ENCODE measurements at regions not wholly inside any gene's neighbourhood (a gene's known extent, or its start where the extent isn't known, plus 50 kb on each side); places are given as distances from the start of the nearest gene placed in this dataset.

DNA sequence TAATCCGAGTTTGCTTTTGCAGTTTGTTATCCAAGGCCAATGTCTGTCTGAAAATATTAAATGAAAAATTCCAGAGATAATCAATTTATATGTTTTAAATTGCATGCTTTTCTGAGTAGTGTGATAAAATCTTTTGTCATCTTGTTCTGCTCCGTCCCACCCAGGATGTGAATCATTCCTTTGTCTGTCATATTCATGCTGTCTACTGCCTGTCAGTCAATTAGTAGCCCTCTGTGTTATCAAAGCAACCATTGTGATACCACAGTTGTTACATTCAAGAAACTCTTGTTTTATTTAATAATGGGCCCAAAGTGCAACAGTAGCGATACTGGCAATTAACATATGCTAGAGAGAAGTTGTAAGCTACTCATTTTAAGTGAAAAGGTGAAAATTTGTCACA is 819.3 kb downstream of the BRINP3 start:
- Histone ChIP-seq H3K4me1 (ENCODE audit: insufficient read depth, low read length) (peaks cover 5% of the 10 kb centered on the region), H3K9me3 (ENCODE audit: low read length) (no peaks in the 10 kb centered on the region), H2AFZ (ENCODE audit: low read depth, low read length) (no peak overlapping the region), H3K27me3 (ENCODE audit: insufficient read depth, low read length) (no peaks in the 10 kb centered on the region), H3K4me3 (ENCODE audit: low read length) (no peak overlapping the region), H3K36me3 (ENCODE audit: insufficient read depth, low read length) (no peaks in the 10 kb centered on the region)

- no peaks in the 10 kb centered on the region for H3K36me3 ChIP-seq (ENCODE audit: insufficient read depth, low read length)
- no peak overlapping the region for H2AFZ ChIP-seq (ENCODE audit: low read depth, low read length)
- H3K4me3 ChIP-seq (ENCODE audit: low read length), result no peak overlapping the region
- no peaks in the 10 kb centered on the region for H3K27me3 ChIP-seq (ENCODE audit: insufficient read depth, low read length)
- peaks cover 5% of the 10 kb centered on the region for H3K4me1 ChIP-seq (ENCODE audit: insufficient read depth, low read length)
- H3K9me3 ChIP-seq (ENCODE audit: low read length), result no peaks in the 10 kb centered on the region
Measured at GRCh38 chr1:189659731-189660130, 817.9 kb downstream of the BRINP3 start.

DNA sequence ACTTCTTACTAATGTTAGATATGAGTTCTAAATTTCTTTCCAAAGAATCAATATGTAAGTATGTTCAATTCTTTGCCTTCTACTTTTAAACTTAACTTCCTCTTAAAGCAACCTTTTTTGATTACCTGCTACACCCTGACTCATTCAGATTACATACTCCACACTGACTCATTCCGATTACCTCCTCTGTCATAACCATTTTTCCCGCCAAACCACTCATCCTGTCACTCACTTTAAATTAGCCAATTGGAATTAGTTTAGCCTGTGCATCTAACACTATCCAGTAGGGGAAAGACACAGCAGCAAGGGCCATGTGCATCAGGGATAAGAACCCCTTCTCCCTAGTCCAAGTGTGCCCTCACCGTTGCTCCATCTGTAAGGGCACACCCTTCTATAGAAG is 815.5 kb downstream of the BRINP3 start:
- H3K36me3 ChIP-seq (ENCODE audit: insufficient read depth, low read length), result no peaks in the 10 kb centered on the region
- H2AFZ ChIP-seq (ENCODE audit: low read depth, low read length), result no peak overlapping the region
- H3K9me3 ChIP-seq (ENCODE audit: low read length), result no peaks in the 10 kb centered on the region
- H3K4me3 ChIP-seq (ENCODE audit: low read length), result no peak overlapping the region
- H3K27me3 ChIP-seq (ENCODE audit: insufficient read depth, low read length), result no peaks in the 10 kb centered on the region
- peaks cover 5% of the 10 kb centered on the region for H3K4me1 ChIP-seq (ENCODE audit: insufficient read depth, low read length)

- Histone ChIP-seq H3K4me1 (ENCODE audit: insufficient read depth, low read length) (no peaks in the 10 kb centered on the region), H2AFZ (ENCODE audit: low read depth, low read length) (no peak overlapping the region), H3K9me3 (ENCODE audit: low read length) (no peaks in the 10 kb centered on the region), H3K36me3 (ENCODE audit: insufficient read depth, low read length) (no peaks in the 10 kb centered on the region), H3K27me3 (ENCODE audit: insufficient read depth, low read length) (no peaks in the 10 kb centered on the region), H3K4me3 (ENCODE audit: low read length) (no peak overlapping the region)
Measured at GRCh38 chr1:189669846-189670245, 807.8 kb downstream of the BRINP3 start.

DNA sequence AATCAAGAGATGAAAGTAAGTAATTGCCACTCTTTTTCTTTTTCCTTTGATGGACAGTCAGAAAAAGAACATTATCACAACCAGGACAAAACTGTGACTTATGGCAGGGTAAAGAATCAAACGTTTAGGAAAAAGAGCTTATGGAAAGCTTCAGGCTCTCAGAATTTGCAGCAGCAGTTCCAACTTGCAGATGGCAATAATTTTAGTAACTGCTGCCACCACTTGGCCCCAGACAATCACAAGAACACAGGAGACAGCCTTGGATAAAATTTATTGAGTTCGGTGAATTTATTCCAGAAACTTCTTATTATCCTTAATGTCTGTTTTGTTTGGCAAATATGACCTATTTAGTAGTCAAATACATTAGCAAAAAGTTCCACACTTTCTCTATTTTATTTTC is 804.4 kb downstream of the BRINP3 start:
- no peaks in the 10 kb centered on the region for H3K27me3 ChIP-seq (ENCODE audit: insufficient read depth, low read length)
- no peak overlapping the region for H3K4me3 ChIP-seq (ENCODE audit: low read length)
- no peaks in the 10 kb centered on the region for H3K36me3 ChIP-seq (ENCODE audit: insufficient read depth, low read length)
- H2AFZ ChIP-seq (ENCODE audit: low read depth, low read length), result no peak overlapping the region
- no peaks in the 10 kb centered on the region for H3K9me3 ChIP-seq (ENCODE audit: low read length)
- no peaks in the 10 kb centered on the region for H3K4me1 ChIP-seq (ENCODE audit: insufficient read depth, low read length)

DNA sequence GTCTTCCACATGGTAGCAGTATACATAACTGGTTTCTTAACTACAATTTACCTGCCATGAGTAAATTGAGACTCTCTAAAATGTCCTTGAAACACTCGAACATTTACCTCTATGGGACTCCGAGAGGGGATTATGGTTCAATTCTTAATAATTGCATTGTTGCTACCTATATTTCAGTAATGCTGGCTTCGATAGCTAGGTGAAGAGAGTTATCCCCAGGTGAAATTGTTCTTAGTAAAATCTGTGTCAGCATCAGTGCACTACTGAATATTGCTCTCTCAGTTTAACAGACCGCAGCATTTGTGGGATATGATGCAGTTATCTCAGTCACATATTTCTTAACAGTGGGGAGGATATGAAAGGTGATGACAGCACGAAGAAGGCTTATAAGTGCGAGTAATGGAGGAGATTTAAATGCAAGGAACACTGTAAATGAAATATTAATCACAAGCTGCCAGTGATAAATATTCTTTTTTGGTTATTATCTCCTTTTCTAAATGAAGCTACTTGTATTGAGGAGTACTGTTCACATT is 801.9 kb downstream of the BRINP3 start:
- Histone ChIP-seq H3K4me3 (ENCODE audit: low read length) (no peak overlapping the region), H3K36me3 (ENCODE audit: insufficient read depth, low read length) (no peaks in the 10 kb centered on the region), H3K4me1 (ENCODE audit: insufficient read depth, low read length) (no peaks in the 10 kb centered on the region), H3K27me3 (ENCODE audit: insufficient read depth, low read length) (no peaks in the 10 kb centered on the region), H2AFZ (ENCODE audit: low read depth, low read length) (no peak overlapping the region), H3K9me3 (ENCODE audit: low read length) (no peaks in the 10 kb centered on the region)

- Histone ChIP-seq H3K36me3 (ENCODE audit: insufficient read depth, low read length) (no peaks in the 10 kb centered on the region), H3K9me3 (ENCODE audit: low read length) (no peaks in the 10 kb centered on the region), H3K27me3 (ENCODE audit: insufficient read depth, low read length) (no peaks in the 10 kb centered on the region), H2AFZ (ENCODE audit: low read depth, low read length) (no peak overlapping the region), H3K4me3 (ENCODE audit: low read length) (no peak overlapping the region), H3K4me1 (ENCODE audit: insufficient read depth, low read length) (no peaks in the 10 kb centered on the region)
Measured at GRCh38 chr1:189678779-189679178, 798.9 kb downstream of the BRINP3 start.

GRCh38 chr1:189681252-189681919 is 796.3 kb downstream of the BRINP3 start:
- no peaks in the 10 kb centered on the region for H3K9me3 ChIP-seq (ENCODE audit: low read length)
- H3K4me1 ChIP-seq (ENCODE audit: insufficient read depth, low read length), result no peaks in the 10 kb centered on the region
- no peaks in the 10 kb centered on the region for H3K36me3 ChIP-seq (ENCODE audit: insufficient read depth, low read length)
- H3K4me3 ChIP-seq (ENCODE audit: low read length), result no peak overlapping the region
- no peaks in the 10 kb centered on the region for H3K27me3 ChIP-seq (ENCODE audit: insufficient read depth, low read length)
- no peak overlapping the region for H2AFZ ChIP-seq (ENCODE audit: low read depth, low read length)

DNA sequence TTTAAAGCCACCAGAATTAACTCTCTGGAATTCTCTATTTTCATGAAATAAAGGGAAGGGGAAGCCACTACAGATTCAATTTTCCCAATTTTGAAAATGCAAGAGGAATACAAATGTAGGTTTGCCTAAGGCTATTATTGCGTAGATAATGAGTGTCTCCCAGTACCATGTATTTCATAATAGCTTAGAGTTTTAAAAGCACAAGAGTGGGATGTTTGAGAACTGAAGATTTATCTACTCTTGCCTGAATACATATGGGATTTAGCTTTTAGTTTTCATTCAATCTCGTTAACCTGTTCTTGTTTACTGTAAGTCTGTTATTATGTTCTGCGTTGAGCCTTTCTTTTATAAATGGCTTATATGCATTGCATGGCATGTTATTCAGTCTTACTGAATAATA is 795.1 kb downstream of the BRINP3 start:
- no peak overlapping the region for H2AFZ ChIP-seq (ENCODE audit: low read depth, low read length)
- no peaks in the 10 kb centered on the region for H3K4me1 ChIP-seq (ENCODE audit: insufficient read depth, low read length)
- no peaks in the 10 kb centered on the region for H3K9me3 ChIP-seq (ENCODE audit: low read length)
- no peaks in the 10 kb centered on the region for H3K36me3 ChIP-seq (ENCODE audit: insufficient read depth, low read length)
- no peaks in the 10 kb centered on the region for H3K27me3 ChIP-seq (ENCODE audit: insufficient read depth, low read length)
- H3K4me3 ChIP-seq (ENCODE audit: low read length), result no peak overlapping the region

DNA sequence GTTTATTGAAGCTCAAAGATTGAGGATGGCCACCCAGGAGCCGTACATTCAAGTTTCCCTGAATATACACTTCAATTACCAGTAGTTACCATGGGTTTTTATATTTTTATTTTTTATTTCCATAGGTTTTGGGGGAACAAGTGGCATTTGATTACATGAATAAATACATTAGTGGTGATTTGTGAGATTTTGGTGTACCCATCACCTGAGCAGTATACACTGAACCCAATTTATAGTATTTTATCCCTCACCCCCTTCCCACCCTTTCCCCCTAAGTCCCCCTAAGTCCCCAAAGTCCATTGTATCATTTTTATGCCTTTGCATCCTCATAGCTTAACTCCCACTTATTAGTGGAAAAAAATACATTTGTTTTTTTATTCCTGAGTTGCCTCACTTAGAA is 791.4 kb downstream of the BRINP3 start:
- Histone ChIP-seq H3K27me3 (ENCODE audit: insufficient read depth, low read length) (no peaks in the 10 kb centered on the region), H3K36me3 (ENCODE audit: insufficient read depth, low read length) (no peaks in the 10 kb centered on the region), H3K9me3 (ENCODE audit: low read length) (no peaks in the 10 kb centered on the region), H3K4me1 (ENCODE audit: insufficient read depth, low read length) (no peaks in the 10 kb centered on the region), H2AFZ (ENCODE audit: low read depth, low read length) (no peak overlapping the region), H3K4me3 (ENCODE audit: low read length) (no peak overlapping the region)

DNA sequence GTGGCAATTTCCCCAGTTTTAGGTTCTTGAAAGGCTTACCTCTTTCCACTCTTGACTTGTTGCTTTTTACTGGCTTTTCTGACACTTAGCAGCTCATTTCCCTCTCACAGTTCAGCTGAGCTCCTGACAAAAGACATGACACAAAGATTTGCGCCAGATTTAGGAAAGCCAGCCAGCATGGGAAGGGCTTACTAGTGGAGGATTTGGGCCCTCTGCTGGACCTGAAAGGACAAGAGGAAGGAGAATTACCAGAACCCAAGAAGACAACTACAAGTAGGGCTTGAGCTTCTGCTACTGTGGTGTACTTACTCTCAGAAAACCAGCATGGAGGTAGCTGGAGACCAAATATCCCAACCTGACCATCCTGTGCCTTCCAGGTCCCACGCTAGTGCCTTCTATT is 784.5 kb downstream of the BRINP3 start:
- H2AFZ ChIP-seq (ENCODE audit: low read depth, low read length), result no peak overlapping the region
- no peaks in the 10 kb centered on the region for H3K4me1 ChIP-seq (ENCODE audit: insufficient read depth, low read length)
- no peak overlapping the region for H3K4me3 ChIP-seq (ENCODE audit: low read length)
- no peaks in the 10 kb centered on the region for H3K27me3 ChIP-seq (ENCODE audit: insufficient read depth, low read length)
- no peaks in the 10 kb centered on the region for H3K36me3 ChIP-seq (ENCODE audit: insufficient read depth, low read length)
- no peaks in the 10 kb centered on the region for H3K9me3 ChIP-seq (ENCODE audit: low read length)

GRCh38 chr1:189696297-189696696 is 781.4 kb downstream of the BRINP3 start:
- no peaks in the 10 kb centered on the region for H3K27me3 ChIP-seq (ENCODE audit: insufficient read depth, low read length)
- no peak overlapping the region for H2AFZ ChIP-seq (ENCODE audit: low read depth, low read length)
- no peaks in the 10 kb centered on the region for H3K36me3 ChIP-seq (ENCODE audit: insufficient read depth, low read length)
- H3K4me3 ChIP-seq (ENCODE audit: low read length), result no peak overlapping the region
- no peaks in the 10 kb centered on the region for H3K9me3 ChIP-seq (ENCODE audit: low read length)
- no peaks in the 10 kb centered on the region for H3K4me1 ChIP-seq (ENCODE audit: insufficient read depth, low read length)

GRCh38 chr1:189697113-189697512 is 780.6 kb downstream of the BRINP3 start:
- no peaks in the 10 kb centered on the region for H3K4me1 ChIP-seq (ENCODE audit: insufficient read depth, low read length)
- H3K4me3 ChIP-seq (ENCODE audit: low read length), result no peak overlapping the region
- no peaks in the 10 kb centered on the region for H3K36me3 ChIP-seq (ENCODE audit: insufficient read depth, low read length)
- H3K27me3 ChIP-seq (ENCODE audit: insufficient read depth, low read length), result no peaks in the 10 kb centered on the region
- H3K9me3 ChIP-seq (ENCODE audit: low read length), result no peaks in the 10 kb centered on the region
- no peak overlapping the region for H2AFZ ChIP-seq (ENCODE audit: low read depth, low read length)

- no peak overlapping the region for H3K4me3 ChIP-seq (ENCODE audit: low read length)
- H3K9me3 ChIP-seq (ENCODE audit: low read length), result no peaks in the 10 kb centered on the region
- no peaks in the 10 kb centered on the region for H3K4me1 ChIP-seq (ENCODE audit: insufficient read depth, low read length)
- no peaks in the 10 kb centered on the region for H3K27me3 ChIP-seq (ENCODE audit: insufficient read depth, low read length)
- no peaks in the 10 kb centered on the region for H3K36me3 ChIP-seq (ENCODE audit: insufficient read depth, low read length)
- H2AFZ ChIP-seq (ENCODE audit: low read depth, low read length), result no peak overlapping the region
Measured at GRCh38 chr1:189701606-189702005, 776.1 kb downstream of the BRINP3 start.

Measured in neuron (in vitro differentiated cells).